K562 (cell line): ENCODE measurements at regions not wholly inside any gene's neighbourhood (a gene's known extent, or its start where the extent isn't known, plus 50 kb on each side); places are given as distances from the start of the nearest gene placed in this dataset.

Experiments used
- ATAC-seq: fragments of 200-7000 bp; cut with Tn5 transposase; 3 replicates; pipeline ENCODE4 v1.9.1; 2020; ENCODE audit warnings: moderate library complexity
- BruUV-seq: library from RNA; stranded (reverse); fragments of 400-500 nt; replicated peaks from 2 replicates; lab custom pipeline; 2021; lab: Mats Ljungman, UMichigan
- CTCF ChIA-PET: fragments of 300-600 bp; formaldehyde crosslinking; extraction: SDS; loops from one replicate; lab custom pipeline; 2021; ENCODE audit warnings: low intra/inter-chr PET ratio; lab: Yijun Ruan, JAX
- POLR2A ChIA-PET: fragments of 300-600, 350-650 bp; sonication (Branson Sonifier 250); formaldehyde crosslinking; extraction: SDS; loops from one replicate; lab custom pipeline; 2021; ENCODE audit warnings: antibody characterized with exemption, inconsistent platforms; lab: Yijun Ruan, JAX
- DNase-seq, 4 experiments: peaks; one replicate each; pipeline versions ENCODE4 v3.0.0 to v3.0.0-alpha.2; 2011 to 2018; ENCODE audit warnings: low spot score in 3 of 4, mixed read lengths in 3 of 4; ENCODE audit errors: extremely low read depth in 1 of 4
- FAIRE-seq: peaks from 2 replicates; lab custom pipeline; 2011; peaks lifted over from hg19 to GRCh38; lab: Jason Lieb, UNC
- H2AFZ ChIP-seq: 2 replicates; pipeline ENCODE4 v1.6.0; 2011; ENCODE audit warnings: low read depth, low read length, control low read depth, inconsistent platforms
- H3K27ac ChIP-seq: fragments of 200-600 bp; 3 replicates; pipeline ENCODE4 v1.8.0; 2011; ENCODE audit warnings: low read depth, mild to moderate bottlenecking, control low read depth, inconsistent platforms, low read length, moderate library complexity, mixed read lengths; ENCODE audit errors: extremely low read depth
- H3K27me3 ChIP-seq, 2 experiments: fragments of 300-600 bp in 1 of 2; 2 replicates in 1 of 2; 3 replicates in 1 of 2; pipeline versions ENCODE4 v1.6.0 to v1.8.0; 2011; ENCODE audit warnings: inconsistent platforms in 2 of 2, low read length in 2 of 2, mild to moderate bottlenecking in 1 of 2, mixed read lengths in 1 of 2, moderate library complexity in 1 of 2; ENCODE audit not compliant: control insufficient read depth in 2 of 2, insufficient read depth in 2 of 2
- H3K36me3 ChIP-seq: fragments of 300-600 bp; 3 replicates; pipeline ENCODE4 v1.8.0; 2011; ENCODE audit warnings: mild to moderate bottlenecking, low read length, inconsistent platforms; ENCODE audit not compliant: control insufficient read depth, insufficient read depth
- H3K4me1 ChIP-seq, 2 experiments: fragments of 200-600 bp in 1 of 2; replicated peaks in 1 of 2; 2 replicates in 1 of 2; 3 replicates in 1 of 2; pipeline versions ENCODE4 v1.5.1 to v1.8.0; 2011; ENCODE audit warnings: inconsistent platforms in 2 of 2, low read length in 2 of 2, mild to moderate bottlenecking in 1 of 2, mixed read lengths in 1 of 2, moderate library complexity in 1 of 2; ENCODE audit not compliant: control insufficient read depth in 2 of 2, insufficient read depth in 2 of 2
- H3K4me2 ChIP-seq: 2 replicates; pipeline ENCODE4 v1.6.1; 2011; ENCODE audit warnings: low read length, control low read depth, inconsistent platforms, mixed read lengths; ENCODE audit not compliant: insufficient read depth
- H3K4me3 ChIP-seq: fragments of 200-600 bp; sonication (generic), shearing (Covaris generic); 2 replicates; pipeline ENCODE4 v1.5.1; 2016; ENCODE audit warnings: control low read depth, inconsistent platforms
- H3K79me2 ChIP-seq: fragments of 200-600 bp; 3 replicates; pipeline ENCODE4 v1.8.0; 2011; ENCODE audit warnings: low read length, inconsistent platforms; ENCODE audit not compliant: control insufficient read depth, insufficient read depth
- H3K9ac ChIP-seq, 2 experiments: 2 replicates each; pipeline versions ENCODE4 v1.6.0 to v1.6.1; 2011; ENCODE audit warnings: low read depth in 2 of 2, low read length in 2 of 2, control low read depth in 1 of 2, inconsistent platforms in 1 of 2, mild to moderate bottlenecking in 1 of 2, mixed read lengths in 1 of 2; ENCODE audit not compliant: insufficient read depth in 1 of 2
- H3K9me1 ChIP-seq: one replicate; pipeline ENCODE4 v1.6.0; 2011; ENCODE audit warnings: inconsistent platforms, mild to moderate bottlenecking, low read length, moderate library complexity; ENCODE audit not compliant: control insufficient read depth, insufficient read depth
- H3K9me3 ChIP-seq: replicated peaks from 2 replicates; pipeline ENCODE4 v1.5.1; 2011; ENCODE audit warnings: low read depth, low read length, inconsistent platforms; ENCODE audit not compliant: control insufficient read depth, insufficient read depth
- H4K20me1 ChIP-seq: replicated peaks from 2 replicates; pipeline ENCODE4 v1.6.1; 2011; ENCODE audit warnings: low read length, inconsistent platforms, mixed read lengths; ENCODE audit not compliant: control insufficient read depth, insufficient read depth
- ATF6 ChIP-seq: sonication (generic); formaldehyde crosslinking; IDR thresholded peaks from 2 replicates; pipeline ENCODE4 v1.4.0; 2020; ENCODE audit warnings: mild to moderate bottlenecking, missing genetic modification reagents
- FOSL1 ChIP-seq: fragments of 200-800 bp; sonication (Bioruptor generic); conservative IDR thresholded peaks from 2 replicates; pipeline ENCODE4 v1.6.1; 2016; ENCODE audit warnings: missing genetic modification characterization, missing compliant biosample characterization
- HDAC6 ChIP-seq: IDR thresholded peaks from 2 replicates; pipeline ENCODE4 v1.6.1; 2012; ENCODE audit warnings: low read depth, mild to moderate bottlenecking, control low read depth, inconsistent platforms, low read length, moderate library complexity
- HNRNPH1 ChIP-seq: fragments of 200-400 bp; formaldehyde crosslinking; optimal IDR thresholded peaks from 2 replicates; pipeline ENCODE3; 2017; ENCODE audit warnings: low read depth, mild to moderate bottlenecking, low read length, moderate library complexity
- HNRNPLL ChIP-seq: fragments of 200-400 bp; formaldehyde crosslinking; IDR thresholded peaks from 2 replicates; pipeline ENCODE4 v1.6.1; 2017; ENCODE audit warnings: low read length, low read depth, mild to moderate bottlenecking; ENCODE audit not compliant: poor library complexity, severe bottlenecking
- MIER1 ChIP-seq: fragments of 450-650 bp; IDR thresholded peaks from 2 replicates; pipeline ENCODE4 v1.6.1; 2016; ENCODE audit warnings: antibody characterized with exemption, mild to moderate bottlenecking, low read depth
- MTA2 ChIP-seq: fragments of 450-650 bp; IDR thresholded peaks from 2 replicates; pipeline ENCODE4 v1.6.1; 2016; ENCODE audit warnings: low read depth
- MYC ChIP-seq, 2 experiments: fragments of 250-450 bp in 1 of 2; sonication (Bioruptor Pico) in 1 of 2; IDR thresholded peaks; 2 replicates each; pipeline versions ENCODE4 v1.5.1 to v1.6.1; 2012 to 2021; ENCODE audit warnings: low read depth in 2 of 2, borderline replicate concordance in 1 of 2, improper control_type of control experiment in 1 of 2, low read length in 1 of 2, mild to moderate bottlenecking in 1 of 2, moderate library complexity in 1 of 2
- NR4A1 ChIP-seq, 2 experiments: fragments of 250-450 bp in 1 of 2; fragments of 450-650 bp in 1 of 2; sonication (Bioruptor Pico) in 1 of 2; IDR thresholded peaks; 2 replicates each; pipeline versions ENCODE4 v1.4.0 to v1.6.1; 2016 to 2020; ENCODE audit warnings: mild to moderate bottlenecking in 2 of 2, missing compliant biosample characterization in 1 of 2, missing genetic modification characterization in 1 of 2, moderate library complexity in 1 of 2
- TCF7L2 ChIP-seq: fragments of 150-350 bp; IDR thresholded peaks from 2 replicates; pipeline ENCODE4 v1.6.1; 2016; ENCODE audit warnings: low read depth, mild to moderate bottlenecking, low read length, moderate library complexity
- ZBTB7A ChIP-seq: IDR thresholded peaks from 2 replicates; pipeline ENCODE4 v1.6.1; 2011; ENCODE audit warnings: low read depth, mild to moderate bottlenecking, low read length, moderate library complexity, borderline replicate concordance; ENCODE audit not compliant: control insufficient read depth
- ZFP1 ChIP-seq: fragments of 450-650 bp; formaldehyde crosslinking; IDR thresholded peaks from 2 replicates; pipeline ENCODE4 v1.4.0; 2020; ENCODE audit warnings: mild to moderate bottlenecking, mixed read lengths
- ZNF444 ChIP-seq: fragments of 250-450 bp; sonication (Bioruptor Pico); IDR thresholded peaks from 2 replicates; pipeline ENCODE4 v1.4.0; 2020; ENCODE audit warnings: mild to moderate bottlenecking, moderate library complexity
- ZNF449 ChIP-seq: fragments of 250-450 bp; sonication (Bioruptor Pico); IDR thresholded peaks from 2 replicates; pipeline ENCODE4 v1.8.0; 2022; ENCODE audit warnings: moderate library complexity, mild to moderate bottlenecking, inconsistent platforms
- WGBS: fragments of 100-300 bp; shearing (Covaris generic); methylation state at CpG from one replicate; pipeline ENCODE4 v1.1.6; 2016; ENCODE audit warnings: low coverage, mixed read lengths; ENCODE audit not compliant: insufficient coverage; ENCODE audit errors: missing lambda C conversion rate; 5-methylcytosine and 5-hydroxymethylcytosine counted together
- in situ Hi-C: fragments of 300-500 bp; cut with MboI; formaldehyde crosslinking; loops from 4 replicates; pipeline ENCODE4 v1.15.0; 2018; ENCODE audit warnings: inconsistent platforms, mixed read lengths
- intact Hi-C: fragments of 100-400 bp; cut with micrococcal nuclease; formaldehyde crosslinking; loops from 2 replicates; pipeline ENCODE4 v1.14.2; 2022

- TF ChIP-seq ZBTB7A (no peak), ZNF444 (CRISPR knock-in tag) (no peak), HNRNPH1 (no peak), TCF7L2 (no peak), ZFP1 (CRISPR knock-in tag) (no peak)
These were observed 209.4 kb upstream of the NCAM1 start (continued) for GRCh38 chr11:112751772-112752171.

GRCh38 chr11:112752563-112752962 is 208.7 kb upstream of the NCAM1 start:
- no peak for DNase-seq
- in situ Hi-C loops = no loop called here
- H3K79me2 ChIP-seq = no peaks in the 10 kb centered on the region
- H3K4me2 ChIP-seq = no peak overlapping the region
- no peaks in the 10 kb centered on the region for H3K36me3 ChIP-seq
- POLR2A ChIA-PET = no interaction called here
- no peak overlapping the region for H3K4me3 ChIP-seq
- no peak overlapping the region for H3K9ac ChIP-seq
- intact Hi-C loops = no loop called here
- 1% methylated on average over 4 of the region's 4 CpGs for WGBS
- H3K9me3 ChIP-seq = no peaks in the 10 kb centered on the region
- no TSS peak for BruUV-seq
- H2AFZ ChIP-seq = no peak overlapping the region
- H3K9me1 ChIP-seq = no peaks in the 10 kb centered on the region
- H3K27me3 ChIP-seq = peaks cover 0 to 26% of the 10 kb centered on the region in 2 experiments; a peak in 2 of 5 replicates
- CTCF ChIA-PET = no interaction called here
- FAIRE-seq = no peak
- no peaks in the 10 kb centered on the region for H4K20me1 ChIP-seq
- ATAC-seq = no peak
- TF ChIP-seq HNRNPLL (no peak), NR4A1 (CRISPR knock-in tag; IDR thresholded peaks at IDR 0.05) (no peak), NR4A1 (tag; IDR thresholded peaks at IDR 0.05) (no peak), ZNF449 (no peak), FOSL1 (no peak), MTA2 (no peak), MYC (IDR thresholded peaks at IDR 0.05; ENCODE audit: low read depth, low read length) (no peak), MYC (CRISPR knock-in tag; IDR thresholded peaks at IDR 0.05; ENCODE audit: borderline replicate concordance, low read depth) (no peak), MIER1 (no peak), HDAC6 (no peak), ATF6 (CRISPR knock-in tag) (no peak), ZBTB7A (no peak)
- no peaks in the 10 kb centered on the region for H3K4me1 ChIP-seq
- H3K27ac ChIP-seq = no peak overlapping the region
